CD4-positive, alpha-beta T cell treated with Interleukin-6 for 4 hours (primary cell): ENCODE measurements at regions not wholly inside any gene's neighbourhood (a gene's known extent, or its start where the extent isn't known, plus 50 kb on each side); places are given as distances from the start of the nearest gene placed in this dataset.
"Not testable (repeated sequence)": the region's sequence is repeated elsewhere in the genome, so short reads cannot be mapped to it uniquely, and the experiment has no call there.

Experiments used
- DNase-seq: peaks from one replicate; pipeline ENCODE4 v3.0.0-alpha.2; 2020; ENCODE audit warnings: mixed read lengths

- DNase-seq, result no peak
These were observed 131.1 kb upstream of the SGK1 start for GRCh38 chr6:134449004-134449403.

DNA sequence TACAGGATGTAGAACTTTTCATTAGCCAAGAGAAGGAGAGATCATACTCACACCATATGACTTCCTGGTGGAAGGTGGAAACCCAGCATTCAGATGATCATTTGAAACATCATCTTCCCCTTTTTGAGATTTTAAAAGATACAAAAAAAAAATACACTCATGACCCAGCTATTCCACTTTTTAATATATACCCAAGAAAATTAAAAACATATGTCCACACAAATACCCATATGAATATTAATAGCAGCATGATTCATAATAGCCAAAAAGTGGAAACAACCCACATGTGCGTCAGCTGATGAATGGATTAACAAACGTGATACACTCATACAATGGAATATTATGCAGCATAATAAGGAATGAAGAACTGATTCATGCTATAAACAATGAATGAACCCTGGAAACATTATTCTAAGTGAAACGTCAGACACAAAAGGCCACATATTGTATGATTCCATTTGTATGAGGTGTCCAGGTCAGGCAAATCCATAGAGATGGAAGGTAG, 130.0 kb upstream of the SGK1 start:
- DNase-seq, result no peak

DNA sequence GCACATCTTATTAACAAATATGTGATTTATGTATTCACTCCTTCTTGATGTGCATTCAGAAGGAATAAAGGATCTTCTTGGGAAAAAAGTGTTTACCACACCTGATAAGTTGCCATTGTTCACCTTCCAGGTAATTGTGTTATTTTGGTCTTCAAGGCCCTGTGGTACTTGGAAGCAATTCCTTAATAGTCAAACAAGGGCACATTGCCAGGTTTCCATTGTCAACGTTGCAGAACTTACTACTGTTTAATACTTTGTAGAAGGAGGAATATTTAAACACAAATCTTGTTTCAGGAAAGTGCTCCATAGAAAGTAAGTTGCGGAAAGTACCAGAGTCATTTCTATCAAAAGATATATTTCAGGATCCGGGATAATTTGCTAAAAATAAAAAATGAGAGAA, 129.5 kb upstream of the SGK1 start:
- DNase-seq, result no peak

GRCh38 chr6:134446896-134447295, 129.0 kb upstream of the SGK1 start:
- no peak for DNase-seq

DNA sequence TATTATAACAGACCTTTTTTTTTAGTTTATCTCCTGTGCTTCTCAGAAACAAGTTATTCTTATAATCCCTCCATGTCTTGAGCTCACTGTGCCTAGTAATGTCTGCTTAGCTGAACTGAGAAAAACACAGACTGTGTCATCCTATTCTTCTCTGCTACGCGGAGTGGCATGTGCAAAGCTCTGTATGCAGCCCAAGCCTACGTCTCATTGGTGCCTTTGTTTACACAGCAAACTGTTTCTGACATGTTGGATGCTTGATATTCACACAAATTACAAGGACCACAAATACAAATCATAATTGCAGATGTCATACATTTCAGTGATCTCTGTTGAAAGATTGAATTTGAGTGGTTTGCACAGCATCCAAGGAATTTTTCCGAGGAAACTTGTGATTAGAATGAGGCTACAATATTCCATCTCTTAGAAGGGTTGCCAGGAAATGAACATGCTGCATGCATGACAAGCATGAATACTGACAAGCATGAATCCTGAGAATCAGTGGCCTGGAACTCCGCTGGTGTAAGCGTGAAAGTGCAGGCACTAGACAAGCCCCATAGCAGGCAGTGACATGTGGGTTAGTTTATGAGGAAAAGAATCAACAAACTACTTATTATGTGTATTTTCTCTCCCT, 128.4 kb upstream of the SGK1 start:
- no peak for DNase-seq

DNA sequence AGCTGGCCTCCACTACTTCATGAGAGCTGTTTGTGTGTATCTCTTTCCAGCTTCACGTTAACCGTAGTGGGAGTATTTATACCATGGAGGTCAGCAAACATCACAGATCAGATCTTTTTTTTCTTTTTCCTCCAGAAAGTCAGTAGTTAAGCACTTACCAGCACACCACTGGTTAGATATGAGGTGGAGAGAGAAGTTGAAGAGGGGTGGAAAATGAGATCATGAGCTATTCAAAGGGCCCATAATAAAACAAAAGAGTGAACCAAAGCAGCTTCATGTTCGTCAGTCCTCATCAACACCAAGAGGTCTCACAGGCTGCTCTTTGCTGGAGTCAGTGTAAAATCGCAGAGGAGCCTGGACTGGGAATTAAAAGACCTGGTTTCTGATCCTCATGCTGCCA, 125.1 kb upstream of the SGK1 start:
- DNase-seq, result no peak

GRCh38 chr6:134442073-134442472, 124.2 kb upstream of the SGK1 start:
- DNase-seq, result no peak

GRCh38 chr6:134438837-134439236, 120.9 kb upstream of the SGK1 start:
- no peak for DNase-seq

GRCh38 chr6:134437376-134437775, 119.5 kb upstream of the SGK1 start:
- DNase-seq, result peak; percentile 32

DNA sequence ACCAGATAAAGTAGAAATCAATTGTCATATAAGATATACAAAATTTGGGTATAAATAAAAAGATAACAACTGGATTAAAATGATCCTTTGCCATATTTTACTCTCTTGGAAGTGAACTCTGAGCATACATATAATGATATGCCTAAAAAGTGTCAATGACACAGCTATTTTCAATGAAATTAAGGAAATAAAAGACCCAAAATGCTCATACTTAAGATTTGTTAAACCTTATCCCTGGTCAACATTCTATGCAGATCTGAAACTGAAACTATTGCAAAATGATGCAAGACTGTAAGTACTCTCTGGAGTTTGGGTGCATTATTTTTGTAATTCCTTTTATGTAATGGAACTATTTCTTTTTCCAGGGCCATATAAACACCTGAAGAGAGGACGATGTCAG, 119.0 kb upstream of the SGK1 start:
- no peak for DNase-seq

DNA sequence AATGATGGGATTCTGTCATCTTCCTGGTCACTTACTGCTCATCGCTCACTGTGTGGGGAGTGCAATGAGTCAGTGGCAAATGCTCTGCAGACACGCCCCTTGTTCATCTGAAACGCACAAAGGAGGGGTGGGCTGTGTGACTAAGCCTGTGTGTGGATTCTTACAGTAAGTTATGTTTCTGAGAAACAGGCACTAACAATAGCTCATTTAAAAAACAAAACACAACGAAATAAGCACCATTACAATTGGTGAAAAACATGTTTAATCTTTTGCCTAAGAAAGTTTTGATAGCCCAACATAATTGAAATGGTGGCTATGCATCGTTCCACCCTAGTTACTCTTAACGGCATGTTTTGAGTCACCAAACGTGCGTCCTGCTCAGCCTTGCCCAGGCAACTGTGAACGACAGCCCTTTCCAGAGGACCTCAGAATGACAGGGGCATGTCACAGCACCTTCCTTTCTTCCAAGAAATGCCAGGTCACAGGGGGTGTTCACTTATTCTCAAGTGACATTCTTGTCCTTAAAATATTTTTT, 118.4 kb upstream of the SGK1 start:
- peak; percentile 76 for DNase-seq

DNA sequence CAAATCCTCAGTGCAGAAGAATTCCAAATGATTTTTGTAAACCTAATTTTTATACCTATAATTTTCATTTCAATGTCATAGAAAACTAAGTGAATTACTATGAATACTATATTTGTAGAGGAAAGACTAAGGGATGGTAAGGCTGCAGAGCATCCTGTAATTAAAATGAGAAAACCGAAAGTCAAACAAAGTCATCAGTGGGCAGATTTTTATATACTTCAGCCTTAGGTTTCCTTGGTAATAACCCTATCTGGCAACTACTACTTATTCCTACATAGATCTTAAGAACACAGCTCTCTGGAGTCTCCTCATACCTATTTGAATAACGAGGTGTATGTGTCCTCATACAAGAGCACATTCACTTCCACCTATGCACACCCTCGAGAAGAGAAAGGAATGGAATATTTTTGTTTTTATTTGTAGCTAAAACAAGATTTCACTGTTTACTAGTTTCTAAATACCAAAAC, 117.9 kb upstream of the SGK1 start:
- DNase-seq, result no peak

- DNase-seq, result no peak
These were observed 116.4 kb upstream of the SGK1 start for GRCh38 chr6:134434019-134434942.

GRCh38 chr6:134432036-134432435, 114.1 kb upstream of the SGK1 start:
- DNase-seq, result no peak

- DNase-seq, result no peak
These were observed 113.5 kb upstream of the SGK1 start for GRCh38 chr6:134431421-134431859.

GRCh38 chr6:134429861-134430380, 112.0 kb upstream of the SGK1 start:
- DNase-seq, result no peak

- no peak for DNase-seq
These were observed 109.8 kb upstream of the SGK1 start for GRCh38 chr6:134427721-134428120.

DNA sequence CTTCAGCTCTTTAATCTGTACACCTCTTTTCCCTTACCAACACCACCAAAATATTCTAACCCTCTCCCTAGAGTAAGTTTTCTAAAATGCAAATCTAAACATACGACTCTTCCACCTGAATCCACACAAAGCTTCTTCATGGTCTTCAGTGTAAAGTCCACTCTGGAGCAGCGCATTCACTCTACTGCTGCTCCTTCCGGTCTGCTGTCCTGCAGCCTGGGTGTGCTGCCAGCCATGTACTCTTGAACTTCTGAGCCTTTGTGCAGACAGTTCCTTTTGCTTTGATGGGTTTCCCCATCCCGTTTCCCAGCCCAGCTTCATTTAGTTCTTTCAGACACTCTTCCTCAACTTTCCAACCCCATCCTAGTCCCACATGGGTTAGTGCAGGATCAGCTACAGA, 108.7 kb upstream of the SGK1 start:
- DNase-seq, result no peak

DNA sequence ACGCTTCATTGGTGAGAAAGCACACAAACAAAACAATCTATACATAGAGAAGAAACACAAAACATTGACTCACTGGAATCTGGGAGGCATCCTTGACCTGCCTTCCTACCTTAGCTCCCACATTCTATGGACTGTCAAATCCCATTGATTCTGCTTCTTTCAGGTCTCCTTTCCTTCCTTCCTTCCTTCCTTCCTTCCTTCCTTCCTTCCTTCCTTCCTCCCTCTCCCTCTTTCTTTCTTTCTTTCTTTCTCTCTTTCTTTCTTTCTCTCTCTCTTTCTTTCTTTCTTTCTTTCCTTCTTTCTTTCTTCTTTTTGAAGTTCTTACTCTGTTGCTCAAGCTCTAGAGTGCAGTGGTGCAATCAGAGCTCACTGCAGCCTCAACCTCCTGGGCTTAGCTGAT, 108.0 kb upstream of the SGK1 start:
- not testable (repeated sequence) for DNase-seq

DNA sequence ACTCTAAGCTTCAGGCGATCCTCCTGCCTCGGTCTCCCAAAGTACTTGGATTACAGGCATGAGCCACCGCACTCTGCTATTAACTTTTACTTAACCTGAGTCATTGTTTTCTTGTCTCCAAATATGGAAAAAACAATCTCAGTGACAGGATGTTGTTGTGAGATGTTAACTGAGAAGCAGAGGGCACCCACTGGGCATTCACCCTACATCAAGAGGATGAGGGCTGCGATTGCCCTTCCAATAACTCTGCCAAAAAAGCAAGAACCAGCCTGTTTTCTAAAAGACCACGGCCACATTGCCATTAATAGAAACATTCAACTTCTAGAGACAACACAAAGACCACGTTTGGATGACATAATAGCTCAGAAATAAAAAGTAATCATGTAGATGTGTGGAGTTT, 107.6 kb upstream of the SGK1 start:
- DNase-seq, result no peak

DNA sequence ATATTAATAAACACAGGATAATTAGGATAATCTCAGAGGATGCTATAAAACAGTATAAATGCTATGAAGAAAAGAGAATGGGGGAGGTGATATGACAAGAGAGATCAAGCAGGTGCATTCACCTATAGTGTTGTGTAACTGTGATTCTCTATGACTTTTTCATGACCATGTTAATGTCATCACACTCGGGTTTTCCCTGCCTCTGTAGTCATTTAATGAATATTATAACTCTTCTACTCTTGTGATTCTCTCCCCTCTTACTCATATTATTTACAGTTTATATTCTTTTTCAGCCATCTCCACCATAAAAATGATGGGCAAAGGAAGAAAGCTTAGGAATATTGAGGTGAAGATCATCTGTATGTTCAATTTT, 106.9 kb upstream of the SGK1 start:
- DNase-seq, result no peak

GRCh38 chr6:134424165-134424797, 106.4 kb upstream of the SGK1 start:
- no peak for DNase-seq
